ENCODE measurements at regions not wholly inside any gene's neighbourhood (a gene's known extent, or its start where the extent isn't known, plus 50 kb on each side); places are given as distances from the start of the nearest gene placed in this dataset.
"Not testable (repeated sequence)": the region's sequence is repeated elsewhere in the genome, so short reads cannot be mapped to it uniquely, and the experiment has no call there.

GRCh38 chr1:197987294-197987693 is 70.1 kb downstream of the LHX9 start (continued):
- no peak for TF ChIP-seq ZNF207 (IDR thresholded peaks at IDR 0.05; ENCODE audit: borderline replicate concordance)
- no peak for TF ChIP-seq NRF1 (conservative IDR thresholded peaks at IDR 0.05; ENCODE audit: low read depth, low read length)
- no peak for TF ChIP-seq WRNIP1 (IDR thresholded peaks at IDR 0.05; ENCODE audit: borderline replicate concordance, low read depth, low read length)
- TF ChIP-seq ZNF622 (IDR thresholded peaks at IDR 0.05): no peak

- H3K79me2 ChIP-seq (ENCODE audit: control insufficient read depth, insufficient read depth, low read length); DNase-seq (ENCODE audit: low read depth, low spot score); H2AFZ ChIP-seq (ENCODE audit: control insufficient read depth, low read depth, low read length); ATAC-seq; H4K20me1 ChIP-seq (ENCODE audit: control insufficient read depth, insufficient read depth); H3K9ac ChIP-seq (ENCODE audit: control insufficient read depth, insufficient read depth, low read length); H3K4me2 ChIP-seq (ENCODE audit: control insufficient read depth, insufficient read depth); intact Hi-C loops (cut with micrococcal nuclease; ENCODE audit: unreplicated experiment); H3K4me1 ChIP-seq (ENCODE audit: control insufficient read depth, insufficient read depth, low read length); H3K27me3 ChIP-seq (replicated peaks in 1 of 2; ENCODE audit: control insufficient read depth in 2 of 2, insufficient read depth in 2 of 2, low read length in 1 of 2); H3K4me3 ChIP-seq; FAIRE-seq; in situ Hi-C loops (cut with MboI); SMC1A ChIA-PET (ENCODE audit: uncharacterized antibody, unreplicated experiment); RAD21 ChIA-PET (ENCODE audit: unreplicated experiment); POLR2A ChIA-PET; H3K36me3 ChIP-seq (ENCODE audit: control insufficient read depth in 2 of 2, insufficient read depth in 2 of 2, low read length in 1 of 2); BruUV-seq (replicated peaks); CTCF ChIA-PET; H3K9me3 ChIP-seq (replicated peaks; ENCODE audit: control insufficient read depth, insufficient read depth, low read length); H3K27ac ChIP-seq (ENCODE audit: control insufficient read depth, insufficient read depth): not testable (repeated sequence)
- WGBS (ENCODE audit: insufficient coverage, insufficient replicate concordance, low lambda C conversion rate, missing lambda C conversion rate): 78% methylated on average over 7 of the region's 7 CpGs
These were observed 71.4 kb downstream of the LHX9 start for GRCh38 chr1:197988581-197988980.

DNA sequence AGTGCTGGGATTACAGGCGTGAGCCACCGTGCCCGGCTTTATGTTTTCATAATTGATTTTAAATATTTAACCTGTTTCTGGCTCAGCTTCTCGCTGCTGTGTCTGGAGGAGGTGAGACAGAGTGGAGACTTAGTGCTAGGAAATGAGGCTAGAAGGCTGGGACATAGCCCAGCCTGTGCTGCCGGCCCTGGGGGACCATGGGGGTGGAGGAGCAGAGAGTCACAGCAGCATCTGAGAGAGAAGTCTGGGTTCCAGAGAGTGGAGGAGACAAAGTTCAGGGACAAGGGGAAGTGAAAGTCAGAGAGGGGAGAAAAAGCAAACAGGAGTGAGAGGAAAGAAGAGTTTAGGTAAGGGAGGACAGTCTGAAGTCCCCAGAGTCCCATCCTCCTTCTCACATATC is 71.9 kb downstream of the LHX9 start:
- no peak for DNase-seq (ENCODE audit: low read depth, low spot score)
- FAIRE-seq: no peak
- Histone ChIP-seq H3K27me3 (replicated peaks in 1 of 2; ENCODE audit: control insufficient read depth in 2 of 2, insufficient read depth in 2 of 2, low read length in 1 of 2) (no peaks in the 10 kb centered on the region), H4K20me1 (ENCODE audit: control insufficient read depth, insufficient read depth) (no peaks in the 10 kb centered on the region), H3K27ac (ENCODE audit: control insufficient read depth, insufficient read depth) (no peak overlapping the region), H3K79me2 (ENCODE audit: control insufficient read depth, insufficient read depth, low read length) (no peaks in the 10 kb centered on the region), H3K36me3 (ENCODE audit: control insufficient read depth in 2 of 2, insufficient read depth in 2 of 2, low read length in 1 of 2) (no peaks in the 10 kb centered on the region), H3K4me1 (ENCODE audit: control insufficient read depth, insufficient read depth, low read length) (no peaks in the 10 kb centered on the region), H3K4me2 (ENCODE audit: control insufficient read depth, insufficient read depth) (no peak overlapping the region), H3K9me3 (replicated peaks; ENCODE audit: control insufficient read depth, insufficient read depth, low read length) (no peaks in the 10 kb centered on the region), H3K9ac (ENCODE audit: control insufficient read depth, insufficient read depth, low read length) (no peak overlapping the region), H3K4me3 (no peak overlapping the region), H2AFZ (ENCODE audit: control insufficient read depth, low read depth, low read length) (no peak overlapping the region)
- CTCF ChIA-PET: no interaction called here
- intact Hi-C loops (cut with micrococcal nuclease; ENCODE audit: unreplicated experiment) (no loop called here), in situ Hi-C loops (cut with MboI) (no loop called here)
- 68% methylated on average over 5 of the region's 5 CpGs for WGBS (ENCODE audit: insufficient coverage, insufficient replicate concordance, low lambda C conversion rate, missing lambda C conversion rate)
- POLR2A ChIA-PET: no interaction called here
- ATAC-seq: no peak; the same call in 2 of the 3 replicates
- SMC1A ChIA-PET (ENCODE audit: uncharacterized antibody, unreplicated experiment): no interaction called here
- RAD21 ChIA-PET (ENCODE audit: unreplicated experiment): no interaction called here
- no TSS peak for BruUV-seq (replicated peaks)
- TF ChIP-seq SUPT20H (IDR thresholded peaks at IDR 0.05; ENCODE audit: borderline replicate concordance, control insufficient read depth, low read depth, low read length): no peak
- TF ChIP-seq POLR2AphosphoS2 (IDR thresholded peaks at IDR 0.05; ENCODE audit: low read depth, low read length): no peak
- no peak for TF ChIP-seq BCL3 (IDR thresholded peaks at IDR 0.05; ENCODE audit: borderline replicate concordance, insufficient read depth, low read depth, low read length, poor library complexity, severe bottlenecking)
- TF ChIP-seq SREBF1 (IDR thresholded peaks at IDR 0.05; ENCODE audit: low read length): no peak
- no peak for TF ChIP-seq WRNIP1 (IDR thresholded peaks at IDR 0.05; ENCODE audit: borderline replicate concordance, low read depth, low read length)
- no peak for TF ChIP-seq NFIC (IDR thresholded peaks at IDR 0.05; ENCODE audit: low read depth, low read length)
- TF ChIP-seq CUX1 (IDR thresholded peaks at IDR 0.05; ENCODE audit: insufficient replicate concordance, low read depth, low read length): no peak
